Thoracic aorta (tissue), 2 donors: ENCODE measurements at regions not wholly inside any gene's neighbourhood (a gene's known extent, or its start where the extent isn't known, plus 50 kb on each side); places are given as distances from the start of the nearest gene placed in this dataset.
"Not testable (repeated sequence)": the region's sequence is repeated elsewhere in the genome, so short reads cannot be mapped to it uniquely, and the experiment has no call there.

ENCODE experiments used
- ATAC-seq: fragments of 150-250 bp; one replicate; pipeline ENCODE4 v1.8.0; 2017; ENCODE audit warnings: low read depth; ENCODE audit not compliant: insufficient number of reproducible peaks, low FRiP score
- DNase-seq: peaks from one replicate; pipeline ENCODE4 v3.0.0-alpha.2; 2020; ENCODE audit warnings: low spot score
- H3K27ac ChIP-seq, 2 donors: fragments of 200-600 bp; sonication (generic); 1 replicate in 1 of 2; 2 replicates in 1 of 2; pipeline ENCODE4 v1.5.1; 2016; ENCODE audit warnings: mild to moderate bottlenecking in 2 of 2, moderate library complexity in 2 of 2
- H3K27me3 ChIP-seq: fragments of 200-600 bp; sonication (generic); replicated peaks from 2 replicates; pipeline ENCODE4 v1.6.0; 2016; ENCODE audit warnings: mild to moderate bottlenecking; ENCODE audit not compliant: insufficient read depth
- H3K36me3 ChIP-seq: fragments of 200-600 bp; sonication (generic); one replicate; pipeline ENCODE4 v1.5.1; 2016
- H3K4me1 ChIP-seq, 2 donors: fragments of 200-600 bp; sonication (generic); 1 replicate in 1 of 2; 2 replicates in 1 of 2; pipeline versions ENCODE4 v1.5.1 to v1.6.0; 2016; ENCODE audit warnings: low read depth in 2 of 2, mild to moderate bottlenecking in 1 of 2; ENCODE audit not compliant: control insufficient read depth in 1 of 2
- H3K4me3 ChIP-seq: fragments of 200-600 bp; sonication (generic); 2 replicates; pipeline ENCODE4 v1.5.1; 2016; ENCODE audit warnings: mild to moderate bottlenecking
- H3K9me3 ChIP-seq: fragments of 200-600 bp; sonication (generic); 2 replicates; pipeline ENCODE4 v1.5.1; 2016
- TF ChIP-seq, protein P1 (sequence below): fragments of 200-600 bp; sonication (generic); IDR thresholded peaks from one replicate; pipeline ENCODE4 v1.5.1; 2019; ENCODE audit warnings: antibody characterized with exemption

DNA sequence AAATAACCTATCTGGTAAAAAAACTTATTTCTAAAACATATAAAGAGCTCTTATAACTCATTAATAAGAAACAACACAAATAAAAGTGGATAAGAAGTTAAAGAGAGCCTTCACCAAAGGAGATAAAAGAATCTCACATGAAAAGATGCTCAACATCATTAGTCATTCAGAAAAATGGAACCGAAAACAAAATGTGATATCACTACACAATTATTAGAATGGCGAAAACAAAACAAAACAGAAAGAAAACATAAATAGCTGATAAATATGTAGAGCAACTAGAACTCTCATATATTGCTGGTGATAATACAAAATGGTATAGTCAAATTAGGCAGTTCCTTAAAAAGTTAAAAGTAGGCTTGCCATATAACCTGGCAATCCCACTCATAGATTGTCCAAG is 1109.3 kb downstream of the PLA2G4A start:
- DNase-seq (no peak), ATAC-seq (no peak)
- TF ChIP-seq, protein P1, sequence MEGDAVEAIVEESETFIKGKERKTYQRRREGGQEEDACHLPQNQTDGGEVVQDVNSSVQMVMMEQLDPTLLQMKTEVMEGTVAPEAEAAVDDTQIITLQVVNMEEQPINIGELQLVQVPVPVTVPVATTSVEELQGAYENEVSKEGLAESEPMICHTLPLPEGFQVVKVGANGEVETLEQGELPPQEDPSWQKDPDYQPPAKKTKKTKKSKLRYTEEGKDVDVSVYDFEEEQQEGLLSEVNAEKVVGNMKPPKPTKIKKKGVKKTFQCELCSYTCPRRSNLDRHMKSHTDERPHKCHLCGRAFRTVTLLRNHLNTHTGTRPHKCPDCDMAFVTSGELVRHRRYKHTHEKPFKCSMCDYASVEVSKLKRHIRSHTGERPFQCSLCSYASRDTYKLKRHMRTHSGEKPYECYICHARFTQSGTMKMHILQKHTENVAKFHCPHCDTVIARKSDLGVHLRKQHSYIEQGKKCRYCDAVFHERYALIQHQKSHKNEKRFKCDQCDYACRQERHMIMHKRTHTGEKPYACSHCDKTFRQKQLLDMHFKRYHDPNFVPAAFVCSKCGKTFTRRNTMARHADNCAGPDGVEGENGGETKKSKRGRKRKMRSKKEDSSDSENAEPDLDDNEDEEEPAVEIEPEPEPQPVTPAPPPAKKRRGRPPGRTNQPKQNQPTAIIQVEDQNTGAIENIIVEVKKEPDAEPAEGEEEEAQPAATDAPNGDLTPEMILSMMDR, result no peak
- Histone ChIP-seq H3K27ac (no peak overlapping the region), H3K4me1 (no peaks in the 10 kb centered on the region), H3K27me3 (no peaks in the 10 kb centered on the region), H3K9me3 (no peaks in the 10 kb centered on the region), H3K36me3 (no peaks in the 10 kb centered on the region), H3K4me3 (no peak overlapping the region)

- no peak overlapping the region for H3K4me3 ChIP-seq
- H3K27me3 ChIP-seq, result no peaks in the 10 kb centered on the region
- DNase-seq (no peak), ATAC-seq (no peak)
- no peaks in the 10 kb centered on the region for H3K36me3 ChIP-seq
- TF ChIP-seq, protein P1, result no peak
- no peaks in the 10 kb centered on the region for H3K4me1 ChIP-seq
- no peak overlapping the region for H3K27ac ChIP-seq
- H3K9me3 ChIP-seq, result no peaks in the 10 kb centered on the region
Observed at GRCh38 chr1:187942986-187943385, 1114.2 kb downstream of the PLA2G4A start.

GRCh38 chr1:187943606-187944403 is 1115.1 kb downstream of the PLA2G4A start:
- Histone ChIP-seq H3K4me1 (no peaks in the 10 kb centered on the region), H3K4me3 (no peak overlapping the region), H3K36me3 (no peaks in the 10 kb centered on the region), H3K9me3 (no peaks in the 10 kb centered on the region), H3K27me3 (no peaks in the 10 kb centered on the region), H3K27ac (no peak overlapping the region)
- DNase-seq (no peak), ATAC-seq (no peak)
- TF ChIP-seq, protein P1, result no peak

GRCh38 chr1:187946661-187947060 is 1117.9 kb downstream of the PLA2G4A start:
- not testable (repeated sequence) for H3K27me3 ChIP-seq, ATAC-seq, DNase-seq, H3K36me3 ChIP-seq, H3K4me3 ChIP-seq, H3K4me1 ChIP-seq, H3K9me3 ChIP-seq, H3K27ac ChIP-seq

- Histone ChIP-seq H3K9me3 (no peaks in the 10 kb centered on the region), H3K4me3 (no peak overlapping the region), H3K4me1 (no peaks in the 10 kb centered on the region), H3K36me3 (no peaks in the 10 kb centered on the region), H3K27ac (no peak overlapping the region), H3K27me3 (no peaks in the 10 kb centered on the region)
- TF ChIP-seq, protein P1, result no peak
- DNase-seq, result no peak
- no peak for ATAC-seq
Observed at GRCh38 chr1:187947359-187947758, 1118.6 kb downstream of the PLA2G4A start.
